PFSK-1 (cell line): ENCODE measurements at regions not wholly inside any gene's neighbourhood (a gene's known extent, or its start where the extent isn't known, plus 50 kb on each side); places are given as distances from the start of the nearest gene placed in this dataset.

ENCODE experiments used
- FOXP2 ChIP-seq: optimal IDR thresholded peaks from 2 replicates; pipeline ENCODE3; 2011; ENCODE audit warnings: borderline replicate concordance, control low read depth, inconsistent platforms; ENCODE audit not compliant: insufficient read depth; ENCODE audit errors: extremely low read length, extremely low read depth
- POLR2AphosphoS5 ChIP-seq: IDR thresholded peaks from 2 replicates; pipeline ENCODE4 v1.6.1; 2012; ENCODE audit warnings: low read depth, mild to moderate bottlenecking, control low read depth, low read length, moderate library complexity
- TAF1 ChIP-seq: IDR thresholded peaks from 2 replicates; pipeline ENCODE4 v1.6.1; 2012; ENCODE audit warnings: low read length, control low read depth, borderline replicate concordance; ENCODE audit not compliant: insufficient read depth
- TF ChIP-seq, protein P1 (sequence below), 2 experiments: IDR thresholded peaks; 2 replicates each; pipeline versions ENCODE4 v1.6.1 to v1.8.0; 2011 to 2012; ENCODE audit warnings: low read depth in 2 of 2, low read length in 2 of 2, control low read depth in 1 of 2, inconsistent platforms in 1 of 2, mild to moderate bottlenecking in 1 of 2, moderate library complexity in 1 of 2; ENCODE audit not compliant: insufficient read depth in 1 of 2

- TF ChIP-seq POLR2AphosphoS5 (no peak), TAF1 (no peak), FOXP2 (no peak)
- TF ChIP-seq, protein P1, sequence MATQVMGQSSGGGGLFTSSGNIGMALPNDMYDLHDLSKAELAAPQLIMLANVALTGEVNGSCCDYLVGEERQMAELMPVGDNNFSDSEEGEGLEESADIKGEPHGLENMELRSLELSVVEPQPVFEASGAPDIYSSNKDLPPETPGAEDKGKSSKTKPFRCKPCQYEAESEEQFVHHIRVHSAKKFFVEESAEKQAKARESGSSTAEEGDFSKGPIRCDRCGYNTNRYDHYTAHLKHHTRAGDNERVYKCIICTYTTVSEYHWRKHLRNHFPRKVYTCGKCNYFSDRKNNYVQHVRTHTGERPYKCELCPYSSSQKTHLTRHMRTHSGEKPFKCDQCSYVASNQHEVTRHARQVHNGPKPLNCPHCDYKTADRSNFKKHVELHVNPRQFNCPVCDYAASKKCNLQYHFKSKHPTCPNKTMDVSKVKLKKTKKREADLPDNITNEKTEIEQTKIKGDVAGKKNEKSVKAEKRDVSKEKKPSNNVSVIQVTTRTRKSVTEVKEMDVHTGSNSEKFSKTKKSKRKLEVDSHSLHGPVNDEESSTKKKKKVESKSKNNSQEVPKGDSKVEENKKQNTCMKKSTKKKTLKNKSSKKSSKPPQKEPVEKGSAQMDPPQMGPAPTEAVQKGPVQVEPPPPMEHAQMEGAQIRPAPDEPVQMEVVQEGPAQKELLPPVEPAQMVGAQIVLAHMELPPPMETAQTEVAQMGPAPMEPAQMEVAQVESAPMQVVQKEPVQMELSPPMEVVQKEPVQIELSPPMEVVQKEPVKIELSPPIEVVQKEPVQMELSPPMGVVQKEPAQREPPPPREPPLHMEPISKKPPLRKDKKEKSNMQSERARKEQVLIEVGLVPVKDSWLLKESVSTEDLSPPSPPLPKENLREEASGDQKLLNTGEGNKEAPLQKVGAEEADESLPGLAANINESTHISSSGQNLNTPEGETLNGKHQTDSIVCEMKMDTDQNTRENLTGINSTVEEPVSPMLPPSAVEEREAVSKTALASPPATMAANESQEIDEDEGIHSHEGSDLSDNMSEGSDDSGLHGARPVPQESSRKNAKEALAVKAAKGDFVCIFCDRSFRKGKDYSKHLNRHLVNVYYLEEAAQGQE (IDR thresholded peaks at IDR 0.05; ENCODE audit: insufficient read depth in 1 of 2, low read depth in 2 of 2, low read length in 2 of 2) = no peak
These were observed 91.1 kb upstream of the ZBTB18 start for GRCh38 chr1:243959998-243960397.
